ENCODE measurements at regions not wholly inside any gene's neighbourhood (a gene's known extent, or its start where the extent isn't known, plus 50 kb on each side); places are given as distances from the start of the nearest gene placed in this dataset.

- FAIRE-seq (no peak), DNase-seq (ENCODE audit: insufficient read length, low spot score) (no peak)
- no peak for TF ChIP-seq PAX5 (IDR thresholded peaks at IDR 0.05; ENCODE audit: insufficient read depth, low read length, severe bottlenecking)
- TF ChIP-seq POLR2AphosphoS5 (IDR thresholded peaks at IDR 0.05; ENCODE audit: low read depth, low read length): no peak
- TF ChIP-seq SPI1 (IDR thresholded peaks at IDR 0.05; ENCODE audit: low read depth, low read length): no peak
- no peak for TF ChIP-seq TAF1 (IDR thresholded peaks at IDR 0.05; ENCODE audit: low read depth, low read length)
- TF ChIP-seq POU2F2 (IDR thresholded peaks at IDR 0.05; ENCODE audit: low read depth, low read length): no peak
- no peak for TF ChIP-seq POLR2A (IDR thresholded peaks at IDR 0.05; ENCODE audit: low read depth, low read length)
Observed at GRCh38 chr11:87942786-87943185, 232.5 kb downstream of the RAB38 start.

GRCh38 chr11:87934182-87934581, 241.1 kb downstream of the RAB38 start:
- DNase-seq (ENCODE audit: insufficient read length, low spot score) (no peak), FAIRE-seq (no peak)
- TF ChIP-seq POLR2AphosphoS5 (IDR thresholded peaks at IDR 0.05; ENCODE audit: low read depth, low read length) (no peak), POU2F2 (IDR thresholded peaks at IDR 0.05; ENCODE audit: low read depth, low read length) (no peak), SPI1 (IDR thresholded peaks at IDR 0.05; ENCODE audit: low read depth, low read length) (no peak), PAX5 (IDR thresholded peaks at IDR 0.05; ENCODE audit: insufficient read depth, low read length, severe bottlenecking) (no peak), POLR2A (IDR thresholded peaks at IDR 0.05; ENCODE audit: low read depth, low read length) (no peak), TAF1 (IDR thresholded peaks at IDR 0.05; ENCODE audit: low read depth, low read length) (no peak)

GRCh38 chr11:87926250-87926970, 248.8 kb downstream of the RAB38 start:
- DNase-seq (ENCODE audit: insufficient read length, low spot score): no peak
- no peak for FAIRE-seq
- no peak for TF ChIP-seq PAX5 (IDR thresholded peaks at IDR 0.05; ENCODE audit: insufficient read depth, low read length, severe bottlenecking)
- TF ChIP-seq TAF1 (IDR thresholded peaks at IDR 0.05; ENCODE audit: low read depth, low read length): no peak
- no peak for TF ChIP-seq POLR2AphosphoS5 (IDR thresholded peaks at IDR 0.05; ENCODE audit: low read depth, low read length)
- no peak for TF ChIP-seq POLR2A (IDR thresholded peaks at IDR 0.05; ENCODE audit: low read depth, low read length)
- no peak for TF ChIP-seq POU2F2 (IDR thresholded peaks at IDR 0.05; ENCODE audit: low read depth, low read length)
- no peak for TF ChIP-seq SPI1 (IDR thresholded peaks at IDR 0.05; ENCODE audit: low read depth, low read length)

- FAIRE-seq: no peak
- DNase-seq (ENCODE audit: insufficient read length, low spot score): no peak
- TF ChIP-seq SPI1 (IDR thresholded peaks at IDR 0.05; ENCODE audit: low read depth, low read length) (no peak), POLR2AphosphoS5 (IDR thresholded peaks at IDR 0.05; ENCODE audit: low read depth, low read length) (no peak), POLR2A (IDR thresholded peaks at IDR 0.05; ENCODE audit: low read depth, low read length) (no peak), TAF1 (IDR thresholded peaks at IDR 0.05; ENCODE audit: low read depth, low read length) (no peak)
Observed at GRCh38 chr11:87924125-87924524, 251.1 kb downstream of the RAB38 start.

- FAIRE-seq (no peak), DNase-seq (ENCODE audit: insufficient read length, low spot score) (no peak)
- TF ChIP-seq POLR2AphosphoS5 (IDR thresholded peaks at IDR 0.05; ENCODE audit: low read depth, low read length): no peak
Observed at GRCh38 chr11:87917111-87917510, 258.1 kb downstream of the RAB38 start.

GRCh38 chr11:87909178-87909577, 266.1 kb downstream of the RAB38 start:
- TF ChIP-seq TAF1 (IDR thresholded peaks at IDR 0.05; ENCODE audit: low read depth, low read length): no peak
- no peak for TF ChIP-seq POLR2AphosphoS5 (IDR thresholded peaks at IDR 0.05; ENCODE audit: low read depth, low read length)
- TF ChIP-seq SPI1 (IDR thresholded peaks at IDR 0.05; ENCODE audit: low read depth, low read length): no peak
- no peak for TF ChIP-seq POU2F2 (IDR thresholded peaks at IDR 0.05; ENCODE audit: low read depth, low read length)
- TF ChIP-seq POLR2A (IDR thresholded peaks at IDR 0.05; ENCODE audit: low read depth, low read length): no peak
- TF ChIP-seq PAX5 (IDR thresholded peaks at IDR 0.05; ENCODE audit: insufficient read depth, low read length, severe bottlenecking): no peak
- DNase-seq (ENCODE audit: insufficient read length, low spot score) (no peak), FAIRE-seq (no peak)

- FAIRE-seq: no peak
- TF ChIP-seq PAX5 (IDR thresholded peaks at IDR 0.05; ENCODE audit: insufficient read depth, low read length, severe bottlenecking): no peak
- TF ChIP-seq POLR2AphosphoS5 (IDR thresholded peaks at IDR 0.05; ENCODE audit: low read depth, low read length): no peak
- no peak for TF ChIP-seq SPI1 (IDR thresholded peaks at IDR 0.05; ENCODE audit: low read depth, low read length)
- TF ChIP-seq POLR2A (IDR thresholded peaks at IDR 0.05; ENCODE audit: low read depth, low read length): no peak
- TF ChIP-seq TAF1 (IDR thresholded peaks at IDR 0.05; ENCODE audit: low read depth, low read length): no peak
- no peak for TF ChIP-seq POU2F2 (IDR thresholded peaks at IDR 0.05; ENCODE audit: low read depth, low read length)
- no peak for DNase-seq (ENCODE audit: insufficient read length, low spot score)
Observed at GRCh38 chr11:87908086-87908485, 267.2 kb downstream of the RAB38 start.

- no peak for FAIRE-seq
Observed at GRCh38 chr11:87903345-87903744, 271.9 kb downstream of the RAB38 start.

GRCh38 chr11:87901341-87901740, 273.9 kb downstream of the RAB38 start:
- FAIRE-seq (no peak), DNase-seq (ENCODE audit: insufficient read length, low spot score) (no peak)

More at GRCh38 chr11:87903345-87903744, 271.9 kb downstream of the RAB38 start:
- TF ChIP-seq SPI1 (IDR thresholded peaks at IDR 0.05; ENCODE audit: low read depth, low read length): no peak
- no peak for TF ChIP-seq TAF1 (IDR thresholded peaks at IDR 0.05; ENCODE audit: low read depth, low read length)
- no peak for TF ChIP-seq POU2F2 (IDR thresholded peaks at IDR 0.05; ENCODE audit: low read depth, low read length)
- no peak for TF ChIP-seq PAX5 (IDR thresholded peaks at IDR 0.05; ENCODE audit: insufficient read depth, low read length, severe bottlenecking)
- TF ChIP-seq POLR2AphosphoS5 (IDR thresholded peaks at IDR 0.05; ENCODE audit: low read depth, low read length): no peak
- no peak for TF ChIP-seq POLR2A (IDR thresholded peaks at IDR 0.05; ENCODE audit: low read depth, low read length)
- DNase-seq (ENCODE audit: insufficient read length, low spot score): no peak

GRCh38 chr11:87897921-87898320, 277.3 kb downstream of the RAB38 start:
- DNase-seq (ENCODE audit: insufficient read length, low spot score): no peak
- FAIRE-seq: no peak
- TF ChIP-seq POU2F2 (IDR thresholded peaks at IDR 0.05; ENCODE audit: low read depth, low read length): no peak
- TF ChIP-seq POLR2AphosphoS5 (IDR thresholded peaks at IDR 0.05; ENCODE audit: low read depth, low read length): no peak
- no peak for TF ChIP-seq TAF1 (IDR thresholded peaks at IDR 0.05; ENCODE audit: low read depth, low read length)
- no peak for TF ChIP-seq SPI1 (IDR thresholded peaks at IDR 0.05; ENCODE audit: low read depth, low read length)
- no peak for TF ChIP-seq PAX5 (IDR thresholded peaks at IDR 0.05; ENCODE audit: insufficient read depth, low read length, severe bottlenecking)
- TF ChIP-seq POLR2A (IDR thresholded peaks at IDR 0.05; ENCODE audit: low read depth, low read length): no peak

More at GRCh38 chr11:87901341-87901740, 273.9 kb downstream of the RAB38 start:
- TF ChIP-seq POU2F2 (IDR thresholded peaks at IDR 0.05; ENCODE audit: low read depth, low read length) (no peak), PAX5 (IDR thresholded peaks at IDR 0.05; ENCODE audit: insufficient read depth, low read length, severe bottlenecking) (no peak), POLR2A (IDR thresholded peaks at IDR 0.05; ENCODE audit: low read depth, low read length) (no peak), TAF1 (IDR thresholded peaks at IDR 0.05; ENCODE audit: low read depth, low read length) (no peak), POLR2AphosphoS5 (IDR thresholded peaks at IDR 0.05; ENCODE audit: low read depth, low read length) (no peak), SPI1 (IDR thresholded peaks at IDR 0.05; ENCODE audit: low read depth, low read length) (no peak)
